GM23248 (cell line): ENCODE measurements at regions not wholly inside any gene's neighbourhood (a gene's known extent, or its start where the extent isn't known, plus 50 kb on each side); places are given as distances from the start of the nearest gene placed in this dataset.

Source experiments
- DNase-seq: peaks from one replicate; pipeline ENCODE4 v3.0.0-alpha.2; 2015
- H2AFZ ChIP-seq: fragments of 200-600 bp; sonication (generic); 2 replicates; pipeline ENCODE4 v1.6.1; 2016; ENCODE audit warnings: antibody characterized with exemption
- H3F3A ChIP-seq: fragments of 200-600 bp; sonication (generic); 2 replicates; pipeline ENCODE4 v1.6.1; 2016; ENCODE audit warnings: mild to moderate bottlenecking, antibody characterized with exemption, mixed run types; ENCODE audit not compliant: insufficient read depth
- H3K27ac ChIP-seq: fragments of 200-600 bp; sonication (generic); 2 replicates; pipeline ENCODE4 v1.5.1; 2016; ENCODE audit warnings: mild to moderate bottlenecking
- H3K27me3 ChIP-seq: fragments of 200-600 bp; sonication (generic); replicated peaks from 2 replicates; pipeline ENCODE4 v1.6.1; 2016; ENCODE audit warnings: mild to moderate bottlenecking; ENCODE audit not compliant: insufficient read depth
- H3K36me3 ChIP-seq: fragments of 200-600 bp; sonication (generic); 2 replicates; pipeline ENCODE4 v1.6.1; 2016; ENCODE audit warnings: low read depth, mild to moderate bottlenecking
- H3K4me1 ChIP-seq: fragments of 200-600 bp; sonication (generic); 2 replicates; pipeline ENCODE4 v1.6.1; 2016; ENCODE audit warnings: mild to moderate bottlenecking; ENCODE audit not compliant: insufficient read depth
- H3K4me2 ChIP-seq: fragments of 200-600 bp; sonication (generic); one replicate; pipeline ENCODE4 v1.6.1; 2016; ENCODE audit warnings: mild to moderate bottlenecking; ENCODE audit not compliant: unreplicated experiment
- H3K4me3 ChIP-seq: fragments of 200-600 bp; sonication (generic); 2 replicates; pipeline ENCODE4 v1.5.1; 2016; ENCODE audit warnings: mild to moderate bottlenecking
- H3K79me2 ChIP-seq: fragments of 200-600 bp; sonication (generic); 2 replicates; pipeline ENCODE4 v1.6.1; 2016; ENCODE audit warnings: mild to moderate bottlenecking; ENCODE audit not compliant: insufficient read depth
- H3K9ac ChIP-seq: fragments of 200-600 bp; sonication (generic); 2 replicates; pipeline ENCODE4 v1.6.1; 2016; ENCODE audit warnings: mild to moderate bottlenecking
- H3K9me2 ChIP-seq: fragments of 200-600 bp; sonication (generic); 2 replicates; pipeline ENCODE4 v1.6.1; 2016; ENCODE audit warnings: mixed run types, mild to moderate bottlenecking, moderate library complexity; ENCODE audit not compliant: insufficient read depth
- H3K9me3 ChIP-seq: fragments of 200-600 bp; sonication (generic); one replicate; pipeline ENCODE4 v1.6.1; 2017; ENCODE audit warnings: low read depth
- H4K20me1 ChIP-seq: fragments of 200-600 bp; sonication (generic); 2 replicates; pipeline ENCODE4 v1.6.0; 2016; ENCODE audit not compliant: insufficient read depth
- EZH2 ChIP-seq: fragments of 200-600 bp; sonication (generic); IDR thresholded peaks from 2 replicates; pipeline ENCODE4 v1.6.1; 2018; ENCODE audit warnings: antibody characterized with exemption, mild to moderate bottlenecking; ENCODE audit not compliant: insufficient read depth, poor library complexity, severe bottlenecking
- EZH2phosphoT487 ChIP-seq: fragments of 200-600 bp; sonication (generic); IDR thresholded peaks from 2 replicates; pipeline ENCODE4 v1.6.1; 2018; ENCODE audit warnings: antibody characterized with exemption, moderate library complexity, mild to moderate bottlenecking, low read depth; ENCODE audit not compliant: insufficient read depth
- WGBS, 2 experiments: methylation state at CpG; one replicate each; pipeline ENCODE4 v1.1.6; 2015 to 2017; ENCODE audit warnings: low lambda C conversion rate in 2 of 2, low coverage in 1 of 2; ENCODE audit errors: missing lambda C conversion rate in 2 of 2; 5-methylcytosine and 5-hydroxymethylcytosine counted together
- in situ Hi-C: fragments of 300-500 bp; cut with MboI; formaldehyde crosslinking; loops from 2 replicates; pipeline ENCODE4 v1.15.0; 2020

DNA sequence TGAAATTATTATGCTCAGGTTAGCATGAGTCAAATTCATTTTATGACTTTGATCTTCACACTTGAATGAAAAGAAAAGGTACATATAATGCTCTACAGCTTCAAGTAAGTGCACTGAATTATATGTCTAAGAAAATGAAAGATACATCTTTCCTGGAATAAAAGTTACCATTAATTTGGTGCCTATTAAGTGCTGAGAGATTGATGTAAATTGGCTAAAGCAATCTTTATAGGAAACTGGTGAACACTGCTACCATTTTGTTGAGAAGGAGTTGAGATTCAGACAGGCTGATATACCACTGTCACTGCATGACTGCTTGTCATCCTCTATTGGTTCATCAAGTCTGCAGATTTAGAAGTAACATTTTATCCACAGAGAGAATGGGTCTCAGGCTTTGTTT, 416.8 kb upstream of the SPRY2 start:
- Histone ChIP-seq H3F3A (no peaks in the 10 kb centered on the region), H4K20me1 (no peaks in the 10 kb centered on the region), H3K9ac (no peak overlapping the region), H3K9me2 (no peaks in the 10 kb centered on the region), H2AFZ (no peak overlapping the region), H3K9me3 (no peaks in the 10 kb centered on the region), H3K79me2 (no peaks in the 10 kb centered on the region), H3K27ac (no peak overlapping the region), H3K36me3 (no peaks in the 10 kb centered on the region), H3K4me1 (no peaks in the 10 kb centered on the region), H3K4me3 (no peak overlapping the region), H3K4me2 (no peak overlapping the region), H3K27me3 (no peaks in the 10 kb centered on the region)
- no peak for DNase-seq
- no peak for TF ChIP-seq EZH2phosphoT487
- TF ChIP-seq EZH2 = no peak
- in situ Hi-C loops = no loop called here

DNA sequence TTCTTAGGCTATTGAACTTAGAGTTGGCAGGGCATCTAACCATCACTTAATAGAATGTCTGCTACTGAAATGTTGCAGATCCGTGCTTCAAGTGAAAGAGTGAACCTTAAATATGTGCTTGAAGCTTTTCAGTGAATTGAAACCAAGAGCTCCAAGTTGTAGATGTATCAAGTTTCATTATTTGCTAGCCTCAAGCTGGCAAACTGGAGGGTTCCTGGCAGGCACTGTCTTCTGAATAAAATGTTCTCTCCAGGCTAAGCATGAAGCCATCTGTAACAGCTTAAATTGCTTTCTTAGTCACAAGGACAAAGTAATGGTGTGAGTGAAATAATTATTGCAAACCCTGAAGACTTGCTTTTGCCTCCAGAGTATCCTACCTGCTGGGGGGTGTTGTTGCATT, 415.0 kb upstream of the SPRY2 start:
- H3K9me2 ChIP-seq = no peaks in the 10 kb centered on the region

DNA sequence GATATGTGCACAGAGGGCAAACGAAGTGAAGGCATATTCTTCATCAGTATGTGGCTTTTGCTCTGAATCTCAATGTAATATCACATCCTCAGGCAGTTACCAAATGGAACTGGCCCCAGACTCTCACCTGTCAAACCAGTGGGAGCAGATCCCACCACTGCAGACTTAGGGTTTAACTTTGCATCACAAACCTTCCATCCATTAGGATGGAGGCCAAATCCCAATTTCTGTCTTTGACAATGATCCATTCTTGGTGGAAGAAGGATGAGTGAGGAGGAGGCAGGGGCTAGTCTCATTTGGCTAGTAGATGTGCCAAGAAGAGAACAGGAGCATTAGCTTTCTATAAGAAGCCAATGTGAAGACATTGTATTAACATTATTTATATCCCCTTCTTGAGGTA, 413.5 kb upstream of the SPRY2 start:
- in situ Hi-C loops = no loop called here
- Histone ChIP-seq H2AFZ (no peak overlapping the region), H3K9me2 (no peaks in the 10 kb centered on the region)

More for the DNA sequence above, 415.0 kb upstream of the SPRY2 start:
- in situ Hi-C loops = no loop called here
- Histone ChIP-seq H3K4me3 (no peak overlapping the region), H4K20me1 (no peaks in the 10 kb centered on the region), H3K9me3 (no peaks in the 10 kb centered on the region), H3K4me2 (no peak overlapping the region), H3K27me3 (no peaks in the 10 kb centered on the region), H3F3A (no peaks in the 10 kb centered on the region), H3K36me3 (no peaks in the 10 kb centered on the region), H3K27ac (no peak overlapping the region), H3K79me2 (no peaks in the 10 kb centered on the region), H2AFZ (no peak overlapping the region), H3K4me1 (no peaks in the 10 kb centered on the region), H3K9ac (no peak overlapping the region)
- WGBS, 2 experiments = 0% methylated on average over 1 of the region's 1 CpG
- TF ChIP-seq EZH2phosphoT487 = no peak
- no peak for TF ChIP-seq EZH2
- no peak for DNase-seq

DNA sequence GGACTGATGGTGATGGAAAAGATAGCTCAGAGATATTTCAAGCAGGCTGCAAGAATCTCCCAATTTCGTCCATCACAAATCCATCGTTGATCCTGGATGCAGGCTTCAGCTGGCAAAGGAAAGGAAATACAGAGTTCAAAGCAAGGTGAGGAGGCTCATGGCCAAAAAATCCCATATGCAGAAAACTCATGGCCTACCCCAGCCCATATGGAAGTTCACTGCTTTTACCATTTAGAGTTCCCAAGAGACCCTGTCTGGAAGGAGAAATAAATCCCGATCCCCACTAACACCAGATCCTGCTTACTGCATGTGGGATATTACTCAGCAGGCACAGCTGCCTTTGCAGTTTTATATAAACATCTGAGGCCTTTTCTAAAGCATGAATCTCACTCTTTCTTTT, 412.9 kb upstream of the SPRY2 start:
- DNase-seq = no peak

More for the DNA sequence above, 413.5 kb upstream of the SPRY2 start:
- no peak overlapping the region for H3K4me3 ChIP-seq
- H3K4me1 ChIP-seq = no peaks in the 10 kb centered on the region
- no peaks in the 10 kb centered on the region for H4K20me1 ChIP-seq
- H3F3A ChIP-seq = no peaks in the 10 kb centered on the region
- DNase-seq = no peak
- no peak for TF ChIP-seq EZH2
- H3K36me3 ChIP-seq = no peaks in the 10 kb centered on the region
- no peak overlapping the region for H3K9ac ChIP-seq
- H3K27me3 ChIP-seq = no peaks in the 10 kb centered on the region
- H3K4me2 ChIP-seq = no peak overlapping the region
- 0 to 5% methylated on average over 1 of the region's 1 CpG for WGBS, 2 experiments
- H3K27ac ChIP-seq = no peak overlapping the region
- no peaks in the 10 kb centered on the region for H3K9me3 ChIP-seq
- no peaks in the 10 kb centered on the region for H3K79me2 ChIP-seq

DNA sequence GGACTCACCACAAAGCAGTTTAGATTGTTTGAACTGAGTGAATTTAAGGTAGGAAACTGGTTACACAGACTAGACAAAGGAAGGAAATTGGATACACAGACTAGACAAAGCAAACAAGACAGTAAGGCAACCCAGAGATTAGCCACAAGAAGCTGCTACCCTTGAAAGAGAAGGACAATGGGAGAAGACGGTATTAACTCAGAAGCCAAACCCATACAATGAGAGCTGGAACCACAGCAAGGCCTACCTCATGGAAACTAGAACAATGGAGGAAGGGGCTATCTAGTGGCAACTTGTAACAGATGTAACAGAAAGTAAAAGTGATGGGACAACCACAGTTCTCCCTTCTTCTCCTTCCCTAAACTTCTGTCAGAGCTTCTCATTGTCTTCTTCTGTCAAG, 410.9 kb upstream of the SPRY2 start:
- H3K9me2 ChIP-seq = no peaks in the 10 kb centered on the region
- no peaks in the 10 kb centered on the region for H3K4me1 ChIP-seq
- H3K79me2 ChIP-seq = no peaks in the 10 kb centered on the region
- no peak for DNase-seq
- no peak overlapping the region for H2AFZ ChIP-seq
- H3K9me3 ChIP-seq = no peaks in the 10 kb centered on the region
- no peaks in the 10 kb centered on the region for H3K36me3 ChIP-seq
- in situ Hi-C loops = no loop called here
- no peaks in the 10 kb centered on the region for H4K20me1 ChIP-seq
- H3K27me3 ChIP-seq = no peaks in the 10 kb centered on the region
- 19 to 32% methylated on average over 1 of the region's 1 CpG for WGBS, 2 experiments
- H3F3A ChIP-seq = no peaks in the 10 kb centered on the region
- H3K27ac ChIP-seq = no peak overlapping the region
- no peak overlapping the region for H3K9ac ChIP-seq
- no peak overlapping the region for H3K4me3 ChIP-seq
- no peak overlapping the region for H3K4me2 ChIP-seq
- TF ChIP-seq EZH2phosphoT487 = no peak
- no peak for TF ChIP-seq EZH2

More for the DNA sequence above, 412.9 kb upstream of the SPRY2 start:
- H3K9ac ChIP-seq = no peak overlapping the region
- H3K4me2 ChIP-seq = no peak overlapping the region
- no peaks in the 10 kb centered on the region for H3K79me2 ChIP-seq
- no peaks in the 10 kb centered on the region for H3K9me3 ChIP-seq
- no peaks in the 10 kb centered on the region for H3F3A ChIP-seq
- no peaks in the 10 kb centered on the region for H3K9me2 ChIP-seq
- no peaks in the 10 kb centered on the region for H4K20me1 ChIP-seq
- no peaks in the 10 kb centered on the region for H3K36me3 ChIP-seq
- no peak overlapping the region for H3K27ac ChIP-seq
- WGBS, 2 experiments = 43 to 53% methylated on average over 3 of the region's 3 CpGs
- no peaks in the 10 kb centered on the region for H3K27me3 ChIP-seq
- no peak for TF ChIP-seq EZH2
- no peak for TF ChIP-seq EZH2phosphoT487
- H3K4me3 ChIP-seq = no peak overlapping the region
- no peaks in the 10 kb centered on the region for H3K4me1 ChIP-seq
- in situ Hi-C loops = no loop called here
- H2AFZ ChIP-seq = no peak overlapping the region
